GM18867 (cell line): ENCODE measurements at regions not wholly inside any gene's neighbourhood (a gene's known extent, or its start where the extent isn't known, plus 50 kb on each side); places are given as distances from the start of the nearest gene placed in this dataset.

ENCODE experiments used
- ATAC-seq: cut with Tn5 transposase; IDR thresholded peaks from one replicate; pipeline ENCODE4 v1.9.1; 2021; ENCODE audit warnings: mild to moderate bottlenecking, moderate library complexity; ENCODE audit not compliant: unreplicated experiment

GRCh38 chr12:115443351-115443938 is 759.5 kb upstream of the TBX3 start:
- no peak for ATAC-seq

DNA sequence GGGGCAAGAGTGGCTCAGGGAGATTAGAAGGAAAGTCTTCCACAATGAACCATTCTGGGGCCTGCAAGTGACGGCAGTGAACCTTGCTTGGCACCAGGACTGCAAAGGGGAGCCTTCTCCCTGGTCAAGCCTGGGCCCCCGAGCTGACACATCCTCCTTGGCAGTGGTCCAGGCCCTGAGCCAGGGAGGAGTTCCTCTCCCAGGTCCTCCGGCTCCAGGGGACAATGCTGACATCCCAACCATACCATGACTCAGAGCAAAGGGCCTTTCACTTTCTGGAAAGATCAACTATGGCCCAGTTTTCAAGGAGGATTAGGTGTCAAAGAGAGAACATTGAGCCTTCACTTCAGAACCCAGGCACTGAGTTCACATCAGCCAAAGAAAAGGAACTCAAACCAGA is 756.5 kb upstream of the TBX3 start:
- no peak for ATAC-seq

- no peak for ATAC-seq
Observed at GRCh38 chr12:115439008-115439601, 755.1 kb upstream of the TBX3 start.

DNA sequence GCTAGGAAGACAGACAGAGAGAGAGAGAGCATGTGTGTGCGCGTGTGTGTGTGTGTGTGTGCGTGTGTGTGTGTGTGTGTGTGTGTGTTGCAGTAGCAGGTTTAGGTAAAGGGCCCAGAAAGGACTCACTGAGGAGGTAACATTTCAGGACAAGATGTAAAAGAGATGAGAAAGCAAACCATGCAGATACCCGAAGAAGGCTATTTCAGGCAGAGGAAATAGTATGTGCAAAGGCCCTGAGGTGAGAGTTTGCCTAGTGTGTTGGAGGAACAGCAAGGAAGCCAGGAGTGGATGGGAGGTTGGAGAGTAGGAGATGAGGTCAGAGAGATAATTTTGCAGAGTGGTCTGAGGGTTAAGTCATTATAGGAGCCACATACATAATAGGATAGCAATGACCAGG is 754.3 kb upstream of the TBX3 start:
- no peak for ATAC-seq

GRCh38 chr12:115437061-115437567 is 753.1 kb upstream of the TBX3 start:
- no peak for ATAC-seq

- no peak for ATAC-seq
Observed at GRCh38 chr12:115433014-115433634, 749.1 kb upstream of the TBX3 start.

DNA sequence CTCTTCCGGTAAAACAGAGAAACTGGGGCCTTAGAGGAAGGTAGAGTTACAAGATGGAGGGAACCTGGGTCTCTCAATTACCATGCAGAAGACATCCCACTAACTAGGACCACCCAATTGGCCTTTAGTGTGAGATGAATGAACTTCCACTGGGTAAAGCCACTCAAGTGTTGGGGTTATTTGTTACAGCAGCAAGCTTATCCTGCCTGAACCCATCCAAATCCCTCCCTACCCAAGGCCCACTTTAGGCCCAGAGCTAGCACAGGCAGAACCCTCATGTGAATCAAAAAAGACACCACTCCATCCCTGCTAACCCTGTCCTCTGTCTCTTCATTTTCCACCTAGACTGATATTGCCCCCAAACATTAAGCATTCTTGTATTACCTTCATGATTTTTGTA is 746.7 kb upstream of the TBX3 start:
- no peak for ATAC-seq

DNA sequence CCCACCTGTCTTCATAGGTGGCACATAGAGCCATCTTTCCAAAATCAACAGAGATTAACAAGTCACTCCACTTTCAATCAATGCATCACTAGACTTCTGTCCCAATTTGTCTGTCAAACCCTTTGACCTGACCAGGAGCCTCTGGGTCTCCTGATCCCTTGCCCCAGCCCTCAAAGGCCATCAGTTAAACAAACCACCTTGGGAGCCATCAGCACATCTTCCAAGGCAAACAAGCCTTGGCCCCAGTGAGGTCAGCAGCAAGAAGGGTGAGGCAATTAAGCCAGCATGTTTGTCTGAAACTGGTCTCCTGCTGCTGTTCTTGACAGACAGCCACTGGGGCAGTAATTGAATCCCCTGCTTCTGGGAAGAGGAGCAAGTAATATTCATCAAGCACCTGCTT is 742.8 kb upstream of the TBX3 start:
- no peak for ATAC-seq

DNA sequence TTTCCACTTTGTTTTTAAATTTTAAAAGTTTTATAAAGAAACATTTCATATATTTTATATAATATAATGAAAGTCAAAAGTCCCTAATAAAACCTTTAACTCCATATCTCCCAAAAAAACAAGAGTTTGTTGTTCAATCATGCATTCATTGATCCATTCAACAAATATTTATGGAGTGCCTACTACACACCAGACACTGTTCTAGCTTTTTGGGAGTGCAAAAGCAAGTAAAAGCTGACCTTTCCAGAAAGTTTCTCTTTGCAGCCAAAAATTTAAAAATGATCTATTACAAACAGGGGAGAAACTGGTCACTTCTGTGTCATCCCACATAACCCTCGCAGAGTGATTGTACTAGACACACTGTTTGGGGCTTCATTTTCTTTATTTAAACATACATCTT is 740.0 kb upstream of the TBX3 start:
- ATAC-seq, result no peak

GRCh38 chr12:115423546-115423987 is 739.6 kb upstream of the TBX3 start:
- no peak for ATAC-seq

DNA sequence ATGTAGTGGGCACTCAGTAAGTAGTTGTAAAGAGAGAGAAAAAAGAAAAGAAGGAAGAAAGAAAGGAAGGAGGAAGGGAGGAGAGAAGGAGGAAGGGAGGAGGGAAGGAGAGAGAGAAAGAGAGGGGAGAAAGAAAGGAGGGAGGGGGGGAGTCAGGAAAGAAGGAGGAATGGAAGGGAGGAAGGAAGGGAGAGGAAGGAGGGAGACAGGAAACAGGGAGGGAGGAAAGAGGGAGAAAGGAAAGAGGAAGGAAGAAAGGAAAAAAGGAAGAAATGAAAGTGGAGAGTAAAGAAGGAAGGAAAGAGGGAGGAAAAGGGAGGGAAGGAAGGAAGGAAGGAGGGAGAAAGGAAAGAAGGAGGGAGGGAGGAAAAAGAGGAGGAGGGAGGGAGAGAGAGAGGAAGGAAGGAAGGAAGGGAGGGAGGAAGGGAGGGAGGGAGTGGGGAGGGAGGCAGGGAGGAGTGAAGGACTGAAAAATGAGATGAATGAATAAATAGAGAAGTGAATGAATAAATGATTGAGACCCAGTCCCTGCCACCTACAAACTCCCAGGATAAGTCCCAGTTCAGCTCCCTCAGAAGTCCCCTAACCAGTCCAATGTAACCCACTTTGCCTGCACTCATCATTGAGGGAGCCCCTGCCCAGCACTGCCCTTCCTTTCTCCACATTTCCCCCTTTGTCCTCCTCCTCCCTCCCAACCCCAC is 739.0 kb upstream of the TBX3 start:
- no peak for ATAC-seq

- no peak for ATAC-seq
Observed at GRCh38 chr12:115421796-115422709, 738.1 kb upstream of the TBX3 start.

- ATAC-seq, result no peak
Observed at GRCh38 chr12:115421350-115421749, 737.4 kb upstream of the TBX3 start.

DNA sequence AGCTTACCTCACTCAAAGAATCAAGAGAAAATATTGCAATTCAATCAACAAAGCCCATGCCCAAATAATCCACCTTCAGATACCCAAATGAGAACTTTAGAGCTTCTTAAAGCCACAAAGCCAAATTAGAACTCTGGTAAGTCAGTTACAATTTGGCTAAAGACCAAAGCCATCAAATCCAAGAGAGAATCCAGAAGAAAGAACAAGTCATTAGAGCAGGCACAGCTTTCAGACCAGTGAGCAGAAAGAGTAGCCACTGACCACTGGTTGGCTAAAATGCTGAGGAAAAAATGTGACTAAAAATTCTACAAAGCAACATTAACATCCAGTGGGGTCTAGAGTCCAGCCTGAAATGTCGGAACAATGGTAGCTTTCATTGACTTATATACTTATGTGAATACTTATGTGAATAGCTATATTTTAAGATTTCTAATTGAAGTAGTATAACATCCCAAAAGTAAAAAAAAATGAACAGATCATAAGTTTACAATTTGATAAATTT is 735.2 kb upstream of the TBX3 start:
- ATAC-seq, result no peak

DNA sequence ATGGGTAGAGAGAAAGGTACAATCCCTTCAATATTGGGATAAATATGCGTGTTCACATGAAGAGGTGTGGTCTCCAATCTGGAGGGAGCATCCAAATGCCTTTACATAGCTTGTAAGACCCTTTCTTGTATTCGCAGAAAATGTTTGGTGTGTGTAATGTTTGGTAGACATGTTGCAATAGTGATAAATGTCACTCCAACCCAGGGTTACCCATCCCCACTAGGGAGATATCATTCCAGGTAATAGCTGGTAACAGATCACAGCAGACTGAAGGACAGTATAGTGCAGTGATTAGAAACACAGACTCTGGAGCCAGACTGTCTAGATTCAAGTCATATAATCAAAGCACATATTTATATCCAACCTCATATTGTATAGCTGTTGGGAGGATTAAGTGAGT is 733.6 kb upstream of the TBX3 start:
- no peak for ATAC-seq

DNA sequence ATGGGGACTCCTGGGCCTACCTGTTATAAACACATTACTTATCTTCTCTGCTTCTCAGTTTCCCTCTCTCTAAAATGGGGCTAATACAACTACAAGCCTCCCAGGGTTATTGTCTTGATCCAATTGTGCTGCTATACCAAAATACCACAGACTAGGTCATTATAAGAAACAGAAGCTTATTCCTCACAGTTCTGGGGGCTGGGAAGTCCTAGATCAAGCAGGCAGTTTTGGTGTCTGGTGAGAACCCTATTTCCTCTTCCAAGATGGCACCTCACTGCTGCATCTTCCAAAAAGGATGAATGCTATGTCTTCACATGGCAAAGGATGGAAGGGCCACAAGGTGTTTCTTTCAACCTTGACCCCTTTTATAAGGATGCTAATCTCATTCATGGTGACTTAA is 732.9 kb upstream of the TBX3 start:
- no peak for ATAC-seq

DNA sequence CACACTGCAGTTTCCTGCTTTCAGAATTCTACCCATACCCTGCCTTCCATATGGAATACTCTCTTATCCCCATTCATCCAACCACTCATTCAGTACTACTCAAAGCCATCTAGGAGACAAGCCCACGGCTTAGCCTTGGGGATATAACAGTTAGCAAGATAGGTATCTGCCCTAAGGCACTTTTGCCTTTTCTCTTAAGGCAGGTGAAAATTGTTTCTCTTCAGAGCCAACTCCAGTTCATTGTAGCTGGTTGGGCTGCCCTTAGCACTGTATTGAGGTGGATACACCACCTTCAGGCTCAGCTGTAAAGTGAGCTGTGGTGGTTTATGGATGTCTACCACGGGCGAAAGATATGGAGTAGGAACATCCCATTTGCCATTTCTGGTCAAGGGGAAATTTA is 729.7 kb upstream of the TBX3 start:
- ATAC-seq, result no peak

DNA sequence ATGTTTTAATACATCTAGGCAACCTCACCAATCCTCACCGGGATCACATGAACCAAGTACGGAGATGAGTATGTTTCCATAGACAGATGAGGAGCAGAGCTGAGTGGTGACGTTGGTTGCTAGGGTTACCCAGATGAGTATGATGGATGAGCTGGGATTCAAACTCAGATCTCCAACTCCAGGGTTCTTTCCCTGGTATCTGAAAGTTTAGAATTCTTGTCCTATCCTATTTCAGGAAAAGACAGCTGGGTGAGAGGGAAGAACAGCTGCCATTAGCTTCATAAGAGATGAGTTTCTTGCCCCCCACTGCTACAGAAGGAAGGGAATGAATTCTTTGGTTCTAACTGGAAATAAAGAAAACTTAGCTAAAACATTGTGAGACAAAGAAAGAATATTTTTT is 728.9 kb upstream of the TBX3 start:
- ATAC-seq, result no peak

DNA sequence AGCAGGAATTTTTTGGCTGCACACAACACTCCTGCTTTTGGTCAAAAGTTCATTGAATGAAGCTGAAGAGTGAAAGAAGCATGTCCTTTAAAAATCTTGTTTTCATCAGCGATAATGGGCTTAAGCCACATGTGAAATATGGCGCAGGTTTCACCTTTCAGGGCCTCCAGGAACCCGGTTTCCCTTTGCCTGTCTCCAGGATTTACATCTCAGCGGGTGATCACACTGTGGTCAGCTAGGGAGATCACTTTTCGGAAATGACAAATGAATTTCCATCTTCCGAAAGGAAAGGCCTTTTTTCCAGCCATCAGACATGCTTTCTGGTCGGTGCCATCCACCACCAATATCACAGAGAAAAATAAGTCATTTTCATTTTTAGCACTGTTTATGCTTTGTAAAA is 727.1 kb upstream of the TBX3 start:
- ATAC-seq, result no peak

- ATAC-seq, result no peak
Observed at GRCh38 chr12:115408642-115409041, 724.7 kb upstream of the TBX3 start.

- no peak for ATAC-seq
Observed at GRCh38 chr12:115407723-115408122, 723.7 kb upstream of the TBX3 start.
